Fibroblast of skin of scalp (primary cell): ENCODE measurements at regions not wholly inside any gene's neighbourhood (a gene's known extent, or its start where the extent isn't known, plus 50 kb on each side); places are given as distances from the start of the nearest gene placed in this dataset.

Experiments
- DNase-seq: peaks from one replicate; pipeline ENCODE4 v3.0.0-alpha.2; 2013

DNA sequence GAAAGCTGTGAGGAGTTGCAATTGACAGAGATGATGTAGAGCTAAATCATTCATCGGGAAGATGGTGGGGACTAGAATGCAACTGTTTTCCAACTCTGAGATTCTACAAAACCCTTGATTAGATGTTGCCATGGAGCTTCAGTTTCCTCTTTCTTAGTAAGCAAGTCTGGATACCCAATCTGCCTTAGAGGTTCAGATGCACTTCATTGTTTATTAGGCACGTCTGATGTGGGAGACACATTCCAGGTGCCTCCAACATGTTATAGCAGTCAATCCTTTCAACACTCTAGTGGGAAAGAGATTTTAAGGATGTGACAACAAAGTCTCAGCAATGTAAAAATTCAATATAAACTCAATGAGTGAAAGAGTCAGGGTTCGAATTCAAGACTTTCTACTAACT is 291.3 kb upstream of the PHYHIPL start:
- DNase-seq: no peak

DNA sequence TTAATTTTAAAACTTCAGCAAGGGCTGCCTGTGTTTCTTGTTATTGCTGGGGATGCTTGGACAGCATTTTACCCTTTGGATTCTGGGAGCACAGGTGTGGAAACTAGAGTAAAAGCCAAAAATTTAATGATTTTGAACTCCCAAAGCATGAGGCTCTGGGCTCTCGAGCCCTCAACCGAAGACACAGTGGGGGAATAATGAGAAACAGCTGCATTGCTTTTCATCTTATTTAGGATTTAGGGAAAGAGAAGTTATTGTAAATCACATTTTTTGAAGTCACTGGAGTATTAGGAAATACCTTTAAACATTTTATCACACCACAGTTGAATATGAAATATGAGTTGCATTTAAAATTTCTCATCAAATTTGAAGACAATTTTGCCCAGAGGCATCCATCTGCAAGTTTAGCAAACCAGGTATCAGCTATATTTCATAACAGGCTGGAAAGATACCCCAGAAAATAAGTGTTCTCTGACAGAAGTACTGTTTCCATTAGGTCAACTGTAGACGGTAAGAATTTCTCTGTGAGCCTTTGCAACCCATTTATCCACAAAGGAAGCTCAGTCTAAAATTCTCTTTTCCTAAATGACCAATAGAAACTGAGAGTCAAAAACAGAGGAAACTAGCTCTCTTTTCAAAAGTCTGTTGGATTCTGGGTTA is 290.6 kb upstream of the PHYHIPL start:
- DNase-seq: no peak

GRCh38 chr10:58886406-58886805 is 290.0 kb upstream of the PHYHIPL start:
- no peak for DNase-seq

DNA sequence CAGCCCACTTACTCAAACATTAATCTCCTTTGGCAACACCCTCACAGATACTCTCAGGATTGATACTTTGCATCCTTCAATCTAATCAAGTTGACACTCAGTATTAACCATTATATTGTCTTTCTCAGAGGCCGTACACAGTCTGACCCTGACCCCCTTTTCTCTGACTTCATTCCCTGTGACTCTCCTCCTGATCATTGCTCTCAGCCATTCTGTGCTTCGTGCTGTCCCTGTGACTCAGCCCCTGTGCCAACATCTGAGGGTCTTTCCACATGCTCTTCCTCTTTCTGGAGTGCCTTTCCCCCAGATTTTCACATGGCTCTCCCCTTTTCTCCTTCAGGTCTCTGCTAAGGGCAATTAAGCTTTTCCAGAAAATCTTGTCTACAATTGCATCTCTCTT is 289.0 kb upstream of the PHYHIPL start:
- no peak for DNase-seq

DNA sequence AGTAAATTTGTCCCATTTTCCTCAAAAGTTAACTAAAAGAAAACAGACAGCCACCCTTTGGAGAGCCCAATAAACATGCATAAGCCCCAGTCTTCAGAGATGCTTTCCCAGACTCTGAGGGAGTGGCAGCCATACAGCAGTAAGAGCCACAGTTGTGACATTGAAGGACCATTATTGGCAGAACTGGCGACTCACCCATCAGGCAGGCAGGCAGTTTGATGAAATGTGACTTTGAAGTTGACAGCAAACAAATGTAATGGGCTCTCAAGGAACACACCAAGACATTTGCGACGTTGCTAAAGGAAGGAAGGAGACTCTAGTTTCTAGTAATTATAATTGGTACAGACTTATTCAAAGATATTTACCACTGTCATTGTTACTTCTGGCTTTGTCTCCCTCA is 287.5 kb upstream of the PHYHIPL start:
- DNase-seq: no peak

DNA sequence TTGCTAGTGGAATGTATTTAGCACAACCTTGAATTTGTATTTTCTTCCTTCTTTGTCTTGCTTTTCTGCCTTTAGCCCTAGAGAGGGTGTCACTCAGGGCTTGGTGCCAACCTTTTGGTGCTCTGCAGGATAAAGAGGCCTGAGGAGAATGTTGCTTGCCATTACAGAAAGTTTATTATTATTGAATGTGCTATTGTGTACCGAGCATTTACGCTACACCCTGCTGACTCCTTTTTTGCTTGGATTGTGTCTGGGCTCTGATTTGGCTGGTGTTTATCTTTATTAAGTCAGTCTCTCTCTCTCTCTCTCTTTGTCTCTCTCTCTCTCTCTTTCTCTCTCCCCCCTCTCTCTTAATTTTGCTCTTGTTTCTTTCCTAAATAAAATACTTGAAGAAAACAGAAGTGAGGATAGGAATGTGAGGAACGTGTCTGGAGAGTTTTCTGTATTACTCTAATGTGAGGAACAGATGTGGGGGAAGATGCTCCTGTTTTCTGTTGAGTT is 284.4 kb upstream of the PHYHIPL start:
- peak; percentile 57 for DNase-seq

GRCh38 chr10:58894929-58895328 is 281.5 kb upstream of the PHYHIPL start:
- peak; percentile 12 for DNase-seq

GRCh38 chr10:58896229-58896628 is 280.2 kb upstream of the PHYHIPL start:
- no peak for DNase-seq

- DNase-seq: no peak
Observed at GRCh38 chr10:58897236-58897635, 279.2 kb upstream of the PHYHIPL start.

DNA sequence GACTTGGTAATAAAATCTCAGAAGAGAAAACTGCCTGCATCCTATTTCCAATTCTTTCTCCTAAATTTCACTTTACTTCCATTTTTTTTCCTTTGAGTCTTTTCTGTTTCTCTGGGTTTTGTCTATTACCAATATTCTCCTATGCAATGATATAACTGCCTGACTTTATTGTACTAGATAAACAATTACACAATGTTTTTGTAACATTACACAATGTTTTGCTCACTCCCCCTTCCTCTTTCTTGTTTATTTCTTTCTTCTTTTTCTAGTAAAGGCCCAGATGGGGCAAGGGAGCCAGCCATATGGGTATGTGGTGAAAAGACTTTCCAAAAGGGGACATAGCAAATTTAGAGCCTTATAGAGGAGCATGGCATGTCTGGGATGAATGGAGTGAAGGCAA is 278.7 kb upstream of the PHYHIPL start:
- DNase-seq: no peak

- DNase-seq: no peak
Observed at GRCh38 chr10:58898854-58899573, 277.4 kb upstream of the PHYHIPL start.

GRCh38 chr10:58901092-58901646 is 275.3 kb upstream of the PHYHIPL start:
- DNase-seq: no peak

- no peak for DNase-seq
Observed at GRCh38 chr10:58903071-58903470, 273.4 kb upstream of the PHYHIPL start.

GRCh38 chr10:58909881-58910280 is 266.6 kb upstream of the PHYHIPL start:
- peak; percentile 59 for DNase-seq

DNA sequence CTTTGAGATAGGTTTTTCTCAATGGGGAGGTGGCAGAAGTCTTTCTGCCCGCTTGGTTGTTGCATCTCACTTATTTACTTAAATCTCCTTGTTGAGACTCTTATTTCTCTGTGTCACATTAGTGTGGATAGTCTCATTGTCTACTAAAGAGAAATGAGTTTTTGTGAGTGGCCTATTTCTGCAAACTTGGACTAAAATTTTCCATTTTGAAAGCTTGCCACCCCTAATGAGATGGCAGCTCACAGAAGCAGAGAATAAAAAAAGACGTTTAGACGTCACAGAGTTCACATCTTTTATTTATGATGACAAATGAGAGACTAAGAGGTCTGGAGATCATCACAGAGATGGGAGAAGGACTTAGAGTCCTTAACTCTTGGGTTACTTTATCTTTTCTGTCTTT is 262.7 kb upstream of the PHYHIPL start:
- DNase-seq: no peak

- no peak for DNase-seq
Observed at GRCh38 chr10:58918887-58919286, 257.6 kb upstream of the PHYHIPL start.

GRCh38 chr10:58919927-58920654 is 256.4 kb upstream of the PHYHIPL start:
- peak; percentile 93 for DNase-seq

- DNase-seq: no peak
Observed at GRCh38 chr10:58920655-58921003, 255.8 kb upstream of the PHYHIPL start.

GRCh38 chr10:58921421-58921855 is 255.0 kb upstream of the PHYHIPL start:
- DNase-seq: no peak

DNA sequence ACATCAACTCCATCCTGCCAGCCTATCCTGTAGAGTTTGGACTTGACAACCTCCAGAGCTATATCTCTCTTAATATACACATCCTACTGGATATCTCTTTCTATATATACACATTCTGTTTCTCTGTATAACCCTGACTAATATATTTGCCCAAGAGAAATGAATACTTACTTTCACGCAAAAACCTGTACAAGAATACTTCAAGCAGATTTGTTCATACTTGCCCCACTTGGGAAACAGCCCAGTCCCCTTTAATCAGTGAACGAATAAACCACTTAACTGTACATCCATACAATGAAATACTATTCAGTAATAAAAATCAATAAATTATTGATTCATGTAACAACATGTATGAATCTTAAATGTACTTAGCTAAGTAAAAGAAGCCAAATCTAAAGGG is 251.1 kb upstream of the PHYHIPL start:
- DNase-seq: no peak

- peak; percentile 62 for DNase-seq
Observed at GRCh38 chr10:58930500-58930899, 245.9 kb upstream of the PHYHIPL start.

- peak; percentile 31 for DNase-seq
Observed at GRCh38 chr10:58932126-58932525, 244.3 kb upstream of the PHYHIPL start.
